BJ (cell line): ENCODE measurements at regions not wholly inside any gene's neighbourhood (a gene's known extent, or its start where the extent isn't known, plus 50 kb on each side); places are given as distances from the start of the nearest gene placed in this dataset.

ENCODE experiments used
- CTCF ChIA-PET: fragments of 350-600 bp; formaldehyde crosslinking; extraction: SDS; loops from one replicate; lab custom pipeline; 2021; ENCODE audit warnings: antibody characterized with exemption, inconsistent platforms; lab: Yijun Ruan, JAX
- POLR2A ChIA-PET: fragments of 300-600 bp; sonication (Branson Sonifier 250); formaldehyde crosslinking; extraction: SDS; loops from one replicate; lab custom pipeline; 2021; ENCODE audit warnings: antibody characterized with exemption; lab: Charles Lee
- DNase-seq: peaks from one replicate; pipeline ENCODE4 v3.0.0-alpha.2; 2011; ENCODE audit warnings: low read depth
- H3K27me3 ChIP-seq: 2 replicates; pipeline ENCODE4 v1.6.0; 2011; ENCODE audit warnings: low read length; ENCODE audit not compliant: control insufficient read depth, insufficient read depth
- H3K36me3 ChIP-seq: 2 replicates; pipeline ENCODE4 v1.5.1; 2011; ENCODE audit warnings: low read length; ENCODE audit not compliant: control insufficient read depth, insufficient read depth
- H3K4me3 ChIP-seq: 2 replicates; pipeline ENCODE4 v1.5.1; 2011; ENCODE audit warnings: low read depth, mild to moderate bottlenecking, control low read depth, low read length
- CTCF ChIP-seq: IDR thresholded peaks from 2 replicates; pipeline ENCODE4 v1.5.1; 2011; ENCODE audit warnings: low read depth, mild to moderate bottlenecking, control low read depth, inconsistent platforms, low read length, moderate library complexity; ENCODE audit not compliant: insufficient read depth

GRCh38 chr3:72050048-72050632 is 265.2 kb upstream of the PROK2 start:
- no peaks in the 10 kb centered on the region for H3K36me3 ChIP-seq
- CTCF ChIA-PET, result no interaction called here
- no peak for DNase-seq
- POLR2A ChIA-PET, result no interaction called here
- no peak overlapping the region for H3K4me3 ChIP-seq
- H3K27me3 ChIP-seq, result peaks cover 4% of the 10 kb centered on the region; the same call in 1 of the 2 replicates
- TF ChIP-seq CTCF, result no peak

- CTCF ChIA-PET, result no interaction called here
- peaks cover 4% of the 10 kb centered on the region; the same call in 1 of the 2 replicates for H3K27me3 ChIP-seq
These were observed 264.4 kb upstream of the PROK2 start for GRCh38 chr3:72049300-72049699.

GRCh38 chr3:72048873-72049272 is 263.9 kb upstream of the PROK2 start:
- H3K4me3 ChIP-seq, result no peak overlapping the region
- DNase-seq, result no peak
- H3K27me3 ChIP-seq, result peaks cover 4% of the 10 kb centered on the region; the same call in 1 of the 2 replicates
- ChIA-PET POLR2A (no interaction called here), CTCF (interaction anchor here (0.7 kb wide), 1 partner anchor 35 kb away, joined by 4 read pairs; no protein-coding TSS in a partner anchor)
- no peaks in the 10 kb centered on the region for H3K36me3 ChIP-seq
- TF ChIP-seq CTCF, result no peak

More at GRCh38 chr3:72049300-72049699, 264.4 kb upstream of the PROK2 start:
- TF ChIP-seq CTCF, result no peak
- no peak for DNase-seq
- H3K36me3 ChIP-seq, result no peaks in the 10 kb centered on the region
- POLR2A ChIA-PET, result no interaction called here
- H3K4me3 ChIP-seq, result no peak overlapping the region

GRCh38 chr3:72047221-72047871 is 262.4 kb upstream of the PROK2 start:
- Histone ChIP-seq H3K36me3 (no peaks in the 10 kb centered on the region), H3K27me3 (peaks cover 4% of the 10 kb centered on the region), H3K4me3 (no peak overlapping the region)
- ChIA-PET CTCF (no interaction called here), POLR2A (no interaction called here)
- no peak for DNase-seq
- no peak for TF ChIP-seq CTCF

- CTCF ChIA-PET, result no interaction called here
- H3K36me3 ChIP-seq, result no peaks in the 10 kb centered on the region
- POLR2A ChIA-PET, result no interaction called here
- TF ChIP-seq CTCF, result no peak
- no peak overlapping the region for H3K4me3 ChIP-seq
- H3K27me3 ChIP-seq, result peaks cover 7% of the 10 kb centered on the region
- peak; percentile 18 for DNase-seq
These were observed 259.4 kb upstream of the PROK2 start for GRCh38 chr3:72044231-72044855.
